Stimulated activated CD8-positive, alpha-beta memory T cell treated with anti-CD3 and anti-CD28 coated beads, Interleukin-15, amount 100 ng/mL, for 1 hour (primary cell): ENCODE measurements at regions not wholly inside any gene's neighbourhood (a gene's known extent, or its start where the extent isn't known, plus 50 kb on each side); places are given as distances from the start of the nearest gene placed in this dataset.

Source experiments
- DNase-seq: peaks from one replicate; pipeline ENCODE4 v3.0.0-alpha.2; 2020; ENCODE audit warnings: low read depth

DNA sequence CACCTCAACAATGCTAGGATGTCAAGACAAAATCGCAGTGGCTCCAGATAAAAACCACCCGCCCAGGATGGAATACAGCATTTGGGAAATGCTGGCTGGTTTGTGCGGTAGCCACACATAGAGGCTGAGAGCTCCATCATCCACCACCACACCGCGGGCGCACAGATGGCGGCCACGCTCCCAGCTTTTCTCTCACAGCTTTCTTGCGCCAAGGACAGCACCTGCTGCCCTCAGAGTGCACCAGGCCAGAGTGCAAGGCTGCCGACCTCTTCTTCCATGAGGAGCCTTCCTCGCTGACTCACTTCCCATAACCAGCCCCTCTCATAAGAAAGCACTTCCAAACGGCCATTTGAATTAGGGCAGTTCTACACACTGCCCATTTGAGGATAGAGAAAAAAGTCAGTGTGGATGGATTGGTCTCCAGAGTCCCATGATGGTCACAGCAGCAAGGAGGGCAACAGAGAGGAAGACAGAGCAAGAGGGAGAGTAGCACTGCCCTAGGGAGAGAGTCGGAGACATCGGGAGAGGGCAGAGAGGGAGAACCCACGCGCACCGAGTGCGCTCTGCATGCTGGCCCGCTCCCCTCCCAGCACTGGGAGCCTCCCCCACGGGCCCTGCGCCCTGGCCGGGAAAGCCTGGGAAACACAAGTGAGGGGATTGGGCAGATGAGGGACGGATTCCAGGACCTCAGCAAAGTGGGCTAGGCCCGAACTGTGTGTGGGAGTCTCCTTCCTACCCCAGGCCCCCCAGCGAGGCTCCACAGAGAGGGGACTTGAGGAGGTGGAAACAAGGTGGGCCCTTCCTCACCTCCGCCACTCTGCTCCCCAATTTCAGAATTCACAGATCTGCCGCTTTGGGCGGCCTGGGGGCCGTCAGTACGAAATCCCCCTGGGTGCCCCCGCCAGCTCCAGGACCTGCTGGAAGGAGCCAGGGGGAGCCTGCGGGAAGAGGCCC is 156.9 kb downstream of the USP12 start:
- DNase-seq = no peak

DNA sequence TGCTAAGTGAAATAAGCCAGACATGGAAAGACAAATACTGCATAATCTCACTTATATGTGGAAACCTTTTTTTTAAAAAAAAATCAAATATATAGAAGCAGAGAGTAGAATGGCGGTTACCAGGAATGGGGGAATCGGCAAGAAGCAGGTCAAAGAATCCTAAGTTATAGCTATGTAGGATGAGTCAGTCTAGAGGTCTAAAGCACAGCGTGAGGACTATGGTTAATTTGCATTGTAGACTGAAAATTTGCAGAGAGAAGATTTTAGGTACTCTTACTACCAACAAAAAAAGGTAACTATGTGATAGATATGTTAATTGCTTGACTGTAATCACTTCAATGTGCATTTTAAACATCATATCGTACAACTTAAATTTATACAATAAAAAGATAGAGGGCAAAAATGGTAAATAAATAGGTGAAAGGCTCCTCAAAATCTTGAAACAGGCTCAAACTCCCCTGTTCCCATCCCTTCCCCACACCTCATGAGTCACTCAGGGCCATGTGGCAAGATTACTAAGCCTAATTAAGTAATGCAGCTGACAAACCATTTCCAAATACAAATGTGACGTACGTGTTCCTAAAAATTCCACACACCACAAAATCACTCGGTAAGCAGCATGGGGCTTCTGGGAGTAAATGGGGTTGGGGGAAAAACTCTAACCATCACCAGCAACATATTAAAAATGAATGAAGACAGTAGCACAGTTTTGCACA is 159.0 kb downstream of the USP12 start:
- DNase-seq = no peak

DNA sequence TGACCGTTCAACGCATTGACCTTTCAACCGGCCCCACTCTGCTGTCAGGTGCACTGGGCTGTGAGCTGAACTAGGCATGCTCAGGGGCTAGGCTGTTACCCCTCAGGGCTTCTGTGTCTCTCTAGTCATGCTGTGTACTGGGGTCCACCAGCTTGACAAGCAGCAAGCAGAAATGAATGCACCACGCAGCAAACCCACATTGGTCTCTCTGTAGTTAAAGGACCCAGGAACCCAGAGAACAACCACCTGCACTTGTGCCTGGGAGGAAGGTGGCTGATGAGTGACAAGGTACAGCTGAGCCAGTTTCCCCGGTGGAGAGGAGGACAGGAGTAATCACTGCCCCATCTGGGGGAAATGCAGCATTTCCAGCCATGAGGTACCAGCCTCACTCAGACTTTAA is 159.9 kb downstream of the USP12 start:
- no peak for DNase-seq

DNA sequence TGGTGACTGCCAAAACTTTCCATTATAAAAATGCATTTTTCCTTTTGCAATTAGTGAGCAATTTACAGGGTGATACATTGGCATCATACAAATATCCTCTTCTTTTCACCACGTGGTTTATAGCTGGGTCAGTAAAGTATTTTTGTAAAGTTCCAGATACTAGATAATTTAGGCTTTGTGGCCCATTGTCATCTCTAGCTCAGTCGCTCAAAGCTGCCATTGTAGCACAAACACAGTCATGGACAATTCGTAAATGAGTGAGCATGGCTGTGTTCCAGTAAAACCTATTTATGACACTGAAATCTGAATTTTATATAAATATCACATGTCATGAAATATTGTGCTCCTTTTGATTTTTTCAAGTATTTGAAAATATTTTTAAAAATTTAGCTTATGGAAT is 162.9 kb downstream of the USP12 start:
- DNase-seq = no peak

DNA sequence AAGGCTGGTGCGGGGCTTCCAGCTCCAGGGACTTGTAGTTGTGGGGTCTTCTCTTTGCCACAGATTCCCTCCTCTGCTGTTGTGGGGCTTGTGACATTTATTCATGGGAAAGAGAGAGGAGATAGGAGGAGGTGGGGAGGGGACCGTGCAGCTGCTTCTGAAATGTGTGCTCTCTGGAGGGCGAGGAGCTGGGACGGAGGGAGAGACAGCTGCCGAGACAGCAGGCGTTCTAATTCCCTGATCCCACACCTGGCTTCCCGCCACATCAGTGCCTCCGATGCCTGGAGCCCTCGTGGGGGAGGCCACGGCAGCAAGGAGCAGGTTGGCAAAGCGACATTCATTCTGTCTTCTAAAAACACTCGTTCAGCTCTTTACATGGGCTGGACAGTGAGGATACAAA is 164.4 kb downstream of the USP12 start:
- no peak for DNase-seq

DNA sequence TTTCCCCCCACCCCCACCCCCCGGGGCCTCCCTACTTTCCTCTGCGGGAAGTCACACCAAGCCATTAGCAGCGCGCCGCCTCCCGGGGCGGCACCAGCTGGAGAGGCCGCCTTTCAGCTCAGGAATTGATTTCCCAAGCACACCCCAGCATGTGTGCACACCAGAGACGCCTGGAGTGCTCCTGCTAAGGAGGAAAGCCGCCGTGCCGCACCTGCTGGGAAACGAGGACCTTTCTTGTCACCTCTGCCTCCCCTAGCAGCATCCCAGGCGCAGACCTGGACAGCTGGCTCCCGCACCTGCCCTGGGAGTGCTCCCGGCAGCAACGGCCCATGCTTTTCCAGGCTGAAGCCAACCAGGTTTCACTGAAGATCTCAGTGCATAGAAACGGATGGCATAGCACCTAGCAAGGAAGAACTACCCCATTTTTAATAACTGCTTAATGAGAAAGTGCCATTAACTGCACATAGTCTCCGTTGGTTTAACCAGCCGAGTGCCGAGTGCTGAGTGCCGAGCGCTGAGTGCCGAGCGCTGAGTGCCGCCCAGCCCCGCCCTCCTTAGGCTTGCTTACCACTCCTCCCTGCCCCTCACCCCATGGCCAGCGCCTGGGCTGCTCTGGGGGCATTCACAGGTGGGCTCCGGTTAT is 165.0 kb downstream of the USP12 start:
- no peak for DNase-seq

DNA sequence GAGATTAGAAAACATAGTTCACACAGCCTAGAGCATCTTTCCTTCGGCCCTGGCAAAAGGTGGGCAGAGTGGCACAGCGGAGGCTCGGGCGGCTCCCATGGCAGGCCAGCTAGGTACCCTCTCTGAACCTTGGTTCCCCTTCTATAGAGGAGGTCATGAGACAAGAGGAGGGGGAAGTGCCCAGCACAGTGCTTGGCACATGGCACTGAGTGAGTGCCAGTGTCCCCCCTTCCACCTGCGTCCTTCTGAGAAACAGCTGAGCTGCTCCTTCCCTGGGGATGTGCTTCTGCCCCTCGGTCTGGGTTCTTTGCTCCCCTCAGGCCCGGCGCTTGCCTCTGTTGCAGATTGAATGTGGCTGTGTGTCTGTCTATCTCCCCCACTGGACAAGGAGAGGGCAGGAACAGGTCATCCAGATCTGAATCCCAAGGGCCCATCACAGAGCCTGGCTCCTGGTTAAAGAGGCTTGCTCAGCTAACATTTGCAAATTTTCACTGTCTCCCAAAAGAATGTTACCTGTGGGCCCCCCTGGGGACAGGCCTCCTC is 165.6 kb downstream of the USP12 start:
- DNase-seq = no peak

DNA sequence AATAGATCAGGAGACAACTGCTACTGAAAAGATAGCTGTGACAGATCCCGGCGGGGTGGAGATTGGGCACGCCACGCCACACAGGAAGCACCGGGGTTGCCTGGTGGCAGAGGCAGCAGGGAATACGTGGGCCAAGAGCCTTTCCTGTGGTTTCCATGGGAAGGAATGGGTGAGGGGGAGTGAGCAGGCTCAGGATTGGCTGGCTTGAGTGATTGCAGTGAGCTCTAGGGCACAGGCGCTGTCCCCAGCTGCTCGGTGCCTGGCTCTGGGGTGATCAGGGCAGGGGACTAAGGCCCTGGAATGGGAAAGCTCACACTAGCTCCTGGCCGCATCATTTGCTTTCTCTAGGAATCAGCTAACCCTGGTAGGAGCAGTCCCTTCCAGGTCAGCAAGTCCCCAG is 166.1 kb downstream of the USP12 start:
- DNase-seq = no peak

DNA sequence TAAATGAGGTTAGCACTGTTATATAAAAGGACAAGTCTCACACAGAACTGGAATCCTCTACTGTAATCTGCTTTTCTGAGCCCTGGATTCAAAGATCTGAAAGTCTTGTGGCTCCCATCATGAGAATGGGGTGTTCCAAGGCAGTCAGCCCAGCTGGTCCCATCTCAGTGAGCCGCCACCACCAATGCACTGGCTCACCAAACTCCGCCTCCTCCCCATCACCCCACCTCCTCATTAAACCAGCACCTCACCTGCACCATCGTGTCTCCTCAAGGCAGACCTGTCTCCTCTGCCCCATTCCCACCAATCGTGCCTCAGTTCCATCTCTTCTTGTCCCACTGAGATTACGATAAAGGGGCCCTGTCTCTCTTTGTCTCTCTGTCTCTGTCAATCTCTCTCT is 166.7 kb downstream of the USP12 start:
- no peak for DNase-seq

DNA sequence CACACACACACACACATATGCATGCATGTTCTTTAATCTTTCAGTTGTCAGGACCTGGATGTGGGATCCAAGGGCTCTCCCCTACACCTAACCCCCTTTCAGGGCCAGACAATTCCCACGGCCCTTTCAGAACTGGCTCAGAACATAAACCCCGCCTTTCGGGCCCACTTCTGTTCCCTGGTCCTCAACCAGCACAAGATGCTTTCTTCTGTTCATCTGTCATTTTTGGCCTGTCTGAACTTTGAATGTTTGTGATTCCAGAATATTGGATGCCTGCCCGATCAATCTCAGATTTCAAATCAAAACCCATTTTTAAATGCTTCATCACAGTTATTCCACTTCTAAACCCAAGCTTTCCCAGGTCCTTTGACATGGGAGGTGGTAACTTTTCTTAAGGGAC is 167.3 kb downstream of the USP12 start:
- no peak for DNase-seq

DNA sequence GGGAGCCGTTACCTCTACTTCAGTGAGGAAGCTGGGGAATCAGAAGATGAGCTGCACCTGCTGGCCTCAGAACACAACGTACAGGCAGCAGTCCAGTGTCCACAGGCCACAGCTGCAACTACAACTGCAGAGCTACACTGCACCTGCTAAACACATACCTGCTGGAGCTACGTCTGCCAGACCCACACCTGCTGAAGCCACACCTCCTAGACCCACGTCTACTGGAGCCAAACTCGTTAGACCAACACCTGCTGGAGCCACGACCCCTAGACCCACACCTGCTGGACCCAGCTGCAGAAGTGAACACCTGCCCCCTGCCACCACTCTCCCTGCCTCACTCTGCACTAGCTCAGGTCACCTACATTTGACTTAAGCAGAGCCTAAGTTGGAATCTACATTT is 169.9 kb downstream of the USP12 start:
- no peak for DNase-seq

DNA sequence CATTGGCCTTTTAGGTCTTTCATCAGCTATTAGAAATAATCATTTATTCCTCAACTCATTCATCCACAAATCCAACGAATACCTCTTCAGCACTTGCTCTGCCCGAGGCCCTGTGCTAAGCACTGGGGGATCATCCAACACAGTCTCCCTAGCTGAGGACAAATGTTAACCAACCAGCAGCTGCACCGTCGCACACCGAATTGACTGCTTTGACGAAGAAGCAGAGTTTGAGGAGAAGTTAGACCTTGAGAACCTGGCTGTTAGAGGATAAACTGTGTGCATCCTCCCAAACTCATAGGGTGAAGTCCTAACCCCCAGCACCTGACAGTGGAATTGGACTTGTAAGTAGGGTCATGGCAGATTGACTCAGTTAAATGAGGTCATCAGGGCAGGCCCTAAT is 170.9 kb downstream of the USP12 start:
- DNase-seq = no peak

DNA sequence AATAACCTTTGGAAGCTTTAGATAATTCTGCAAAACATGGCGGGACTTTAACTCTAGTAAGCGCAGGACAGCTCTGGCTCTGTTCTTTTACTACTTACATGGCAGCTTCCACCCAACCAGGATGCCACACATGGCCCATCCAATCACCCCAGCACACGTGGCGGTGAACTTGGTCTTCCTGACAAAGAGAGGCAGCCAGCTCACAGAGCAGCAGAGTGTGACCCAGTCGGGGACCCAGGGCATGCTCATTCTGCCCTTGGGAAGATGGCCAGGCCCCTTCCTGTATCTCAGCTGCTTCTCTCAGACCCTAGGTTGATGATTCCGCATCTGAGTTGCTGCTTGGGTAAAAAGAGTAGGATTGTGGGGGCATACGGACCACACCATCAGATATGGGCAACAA is 172.1 kb downstream of the USP12 start:
- no peak for DNase-seq

DNA sequence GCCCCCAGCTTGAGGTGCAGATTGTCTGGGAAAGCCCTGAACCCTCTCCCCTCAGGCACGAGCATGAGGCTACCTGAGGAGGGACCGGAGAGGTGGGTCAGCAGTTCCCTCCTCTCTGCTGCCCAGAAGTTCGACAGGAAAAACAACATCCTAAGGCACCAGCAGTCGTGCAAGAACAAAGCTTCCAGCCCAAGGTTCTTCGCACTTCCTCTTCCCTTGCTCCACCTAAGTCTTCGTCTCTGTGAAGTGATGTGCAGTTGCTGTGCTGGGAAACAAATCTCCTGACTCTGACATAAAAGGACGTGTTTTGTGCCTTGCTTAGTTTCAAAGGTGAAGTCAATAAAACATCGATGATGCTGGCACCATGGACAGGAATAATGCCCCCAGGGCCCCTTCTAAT is 173.3 kb downstream of the USP12 start:
- DNase-seq = no peak

DNA sequence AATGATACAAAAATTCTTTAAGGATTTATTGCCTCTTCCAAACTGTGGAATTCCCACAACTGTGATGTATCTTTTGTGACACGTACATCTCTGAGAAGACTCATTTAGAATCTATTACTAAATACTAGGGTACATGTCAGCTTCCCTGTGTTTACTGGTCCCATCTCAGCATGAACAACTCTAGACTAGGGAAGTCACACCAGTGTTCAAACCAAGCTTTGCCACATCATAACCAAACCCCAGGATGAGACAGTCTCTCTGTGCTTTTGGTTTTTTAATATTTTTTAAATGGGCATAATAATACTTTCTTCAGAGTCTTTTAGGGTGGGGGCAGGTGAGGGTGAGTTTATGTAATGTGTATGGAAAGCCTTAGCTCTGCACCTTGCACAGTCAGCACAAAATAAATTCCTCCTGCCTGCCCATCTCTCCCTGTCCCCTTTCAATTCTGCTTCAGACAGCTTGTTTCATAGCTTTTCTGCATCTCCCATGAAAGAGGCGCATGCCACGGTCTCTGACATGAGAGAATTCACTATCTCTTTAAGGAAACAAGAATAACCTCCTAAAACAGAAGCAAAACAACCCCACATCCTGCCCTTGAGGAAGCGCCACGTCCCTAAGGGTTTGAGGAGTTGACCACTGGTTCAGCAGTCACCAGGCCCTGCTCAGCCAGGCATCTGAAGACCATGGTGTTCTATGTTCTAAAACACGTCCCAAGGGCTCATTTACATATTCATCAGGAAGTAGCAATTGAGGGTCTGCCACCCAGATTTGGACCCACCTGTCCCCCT is 174.5 kb downstream of the USP12 start:
- no peak for DNase-seq

DNA sequence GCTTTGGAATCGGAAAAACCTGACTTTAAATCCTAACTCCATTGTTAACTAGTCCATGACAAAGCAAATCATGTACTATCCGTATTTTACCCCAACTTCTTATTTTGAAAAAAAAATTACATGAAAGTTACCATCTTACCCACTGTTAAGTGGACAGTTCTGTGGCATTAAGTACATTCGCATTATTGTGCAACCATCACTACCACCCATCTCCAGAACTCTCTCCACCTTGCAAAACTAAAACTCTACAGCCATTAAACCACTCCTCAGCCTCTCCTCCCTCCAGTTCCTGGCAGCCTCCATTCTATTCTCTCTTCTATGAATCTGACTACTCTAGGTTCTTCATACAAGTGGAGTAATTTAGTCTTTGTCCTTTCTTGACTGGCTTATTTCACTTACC is 176.5 kb downstream of the USP12 start:
- DNase-seq = no peak

DNA sequence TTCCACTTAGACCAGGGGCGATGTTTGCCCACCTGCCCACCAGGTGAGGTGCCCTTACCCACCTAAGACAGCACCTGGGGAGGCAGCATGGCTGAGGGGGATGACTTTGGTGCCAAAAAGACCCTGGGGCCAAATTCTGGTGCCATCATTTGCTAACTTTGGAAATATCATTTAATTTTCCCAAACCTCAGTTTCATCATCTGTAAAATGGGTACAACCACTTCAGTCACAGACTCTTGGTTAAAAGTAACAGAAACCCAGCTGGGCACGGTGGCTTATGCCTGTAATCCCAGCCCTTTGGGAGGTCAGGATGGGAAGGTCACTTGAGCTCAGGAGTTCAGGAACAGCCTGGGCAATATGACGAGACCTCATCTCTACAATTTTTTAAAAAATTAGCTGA is 177.8 kb downstream of the USP12 start:
- DNase-seq = no peak

DNA sequence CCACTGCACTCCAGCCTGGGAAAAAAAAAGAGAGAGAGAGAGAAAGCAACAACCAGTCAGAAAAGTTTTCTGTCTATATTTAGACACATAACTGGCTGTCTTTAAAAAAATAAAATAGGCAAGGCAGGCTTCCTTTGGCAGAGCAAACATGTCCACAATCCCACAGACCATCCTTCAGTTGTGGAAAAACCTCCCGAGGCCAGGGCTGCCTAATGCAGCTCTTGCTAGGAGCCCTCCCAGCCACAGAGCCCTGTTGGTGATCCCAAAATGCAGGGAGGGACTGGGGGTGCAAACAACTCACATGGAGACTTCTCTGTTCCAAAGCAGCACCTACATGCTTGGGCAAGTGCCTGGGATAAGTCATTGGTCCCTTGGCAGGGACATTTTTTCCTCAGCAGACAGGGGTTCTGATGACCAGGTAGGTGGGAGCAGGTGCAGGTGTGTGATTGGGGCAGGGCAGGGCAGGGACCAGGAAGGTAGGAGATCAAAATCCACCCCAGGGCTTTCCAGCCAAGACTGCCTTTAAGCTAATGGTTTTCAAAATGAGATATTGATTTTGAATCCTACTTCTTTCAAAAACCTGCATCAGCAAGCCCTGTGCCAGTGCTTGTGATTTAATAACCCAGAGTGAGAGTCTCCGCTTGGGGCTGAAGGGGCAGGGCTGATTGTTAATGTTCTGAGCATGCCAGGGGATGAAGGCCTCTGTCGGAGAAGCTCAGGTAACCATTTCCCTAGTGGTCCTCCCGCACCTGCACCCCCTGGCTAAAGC is 178.5 kb downstream of the USP12 start:
- no peak for DNase-seq

DNA sequence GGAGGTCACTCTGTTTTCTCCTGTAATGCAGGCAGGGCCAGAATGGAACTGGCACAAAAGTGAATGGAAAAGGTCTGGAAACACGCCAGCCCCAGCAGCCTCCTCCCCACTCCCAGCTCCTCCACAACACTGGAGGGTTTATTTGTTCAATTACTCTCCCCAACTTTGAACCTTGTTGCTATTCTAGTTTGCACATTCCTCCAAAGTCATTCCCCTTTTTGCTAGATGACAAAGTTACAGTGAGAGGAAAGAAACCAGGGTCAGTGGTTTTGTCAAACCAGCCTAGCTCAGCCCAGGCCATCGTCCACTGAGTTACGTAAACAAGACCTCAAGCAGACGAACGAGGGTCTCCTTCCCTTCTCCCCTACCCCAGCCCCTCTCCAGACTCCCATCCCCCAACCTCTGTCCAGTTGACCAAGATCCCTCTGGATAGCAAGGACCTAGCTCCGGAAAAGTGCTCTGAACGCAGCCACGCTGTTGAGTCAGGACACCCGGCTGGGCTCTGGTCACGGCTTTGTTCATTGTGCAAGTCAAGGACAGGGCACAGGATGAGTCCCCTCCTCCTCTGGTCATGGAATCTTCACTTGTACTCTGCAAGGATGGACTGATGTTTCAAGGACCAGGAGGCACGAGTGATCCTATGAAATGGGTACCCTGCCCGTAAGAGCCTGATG is 180.0 kb downstream of the USP12 start:
- DNase-seq = no peak

DNA sequence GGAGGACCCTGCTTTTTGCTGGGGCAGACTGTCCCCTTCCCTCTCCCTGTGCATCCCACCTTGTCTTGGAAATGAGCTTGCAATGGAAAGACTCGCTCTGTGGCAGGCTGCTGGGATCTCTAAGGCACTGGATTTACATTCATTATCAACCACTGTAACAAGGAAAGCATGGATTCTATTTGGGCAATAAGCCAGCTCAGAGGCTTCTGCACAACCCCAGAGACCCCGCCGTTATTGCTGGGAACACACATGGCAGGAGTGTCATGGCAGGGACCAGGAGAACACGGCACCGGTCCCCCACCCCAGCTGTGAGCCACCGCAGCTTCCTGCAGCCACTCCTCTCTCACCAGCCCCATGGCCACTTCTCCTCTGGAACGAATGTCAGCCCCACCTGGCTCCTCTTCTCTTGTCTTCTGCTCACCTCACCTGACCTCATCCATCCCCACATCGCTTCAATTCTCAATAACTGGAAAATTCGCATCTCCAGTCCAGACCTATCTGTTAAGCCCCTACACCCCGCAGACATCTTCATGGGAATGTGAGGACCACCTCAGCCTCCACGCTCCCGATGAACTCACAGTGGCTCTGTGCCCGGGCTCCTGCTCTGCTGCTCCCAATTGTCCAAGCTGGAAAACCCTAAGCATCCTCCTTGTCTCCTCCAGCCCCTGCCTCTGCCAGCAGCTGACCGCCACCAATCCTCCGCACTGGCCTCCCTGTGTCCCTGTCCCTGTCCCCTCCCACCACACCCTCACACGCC is 181.5 kb downstream of the USP12 start:
- no peak for DNase-seq
